Spleen (tissue), 11 donors: ENCODE measurements at regions not wholly inside any gene's neighbourhood (a gene's known extent, or its start where the extent isn't known, plus 50 kb on each side); places are given as distances from the start of the nearest gene placed in this dataset.

Source experiments
- DNase-seq: peaks from one replicate; pipeline ENCODE4 v3.0.0-alpha.2; 2020
- H3K27ac ChIP-seq, 8 donors: fragments of 200-600 bp; sonication (generic) in 7 of 8; 1 replicate in 4 of 8; 2 replicates in 4 of 8; pipeline versions ENCODE4 v1.5.0 to v1.8.0; 2016 to 2021; ENCODE audit warnings: inconsistent platforms in 4 of 8, mild to moderate bottlenecking in 4 of 8, moderate library complexity in 1 of 8
- H3K27me3 ChIP-seq, 7 donors: fragments of 200-600 bp; sonication (generic) in 6 of 7; replicated peaks in 1 of 7; 1 replicate in 4 of 7; 2 replicates in 3 of 7; pipeline versions ENCODE4 v1.5.0 to v1.8.0; 2016 to 2021; ENCODE audit warnings: inconsistent platforms in 3 of 7, mild to moderate bottlenecking in 1 of 7
- H3K36me3 ChIP-seq, 6 donors: fragments of 200-600 bp; sonication (generic) in 5 of 6; 1 replicate in 4 of 6; 2 replicates in 2 of 6; pipeline versions ENCODE4 v1.5.0 to v1.8.0; 2016 to 2021; ENCODE audit warnings: inconsistent platforms in 2 of 6
- H3K4me1 ChIP-seq, 6 donors: fragments of 200-600 bp; sonication (generic) in 5 of 6; 1 replicate in 3 of 6; 2 replicates in 3 of 6; pipeline versions ENCODE4 v1.5.0 to v1.8.0; 2016 to 2021; ENCODE audit warnings: inconsistent platforms in 3 of 6
- H3K4me3 ChIP-seq, 8 donors: fragments of 200-600 bp; sonication (generic) in 7 of 8; 1 replicate in 4 of 8; 2 replicates in 4 of 8; pipeline versions ENCODE4 v1.5.0 to v1.8.0; 2016 to 2021; ENCODE audit warnings: inconsistent platforms in 4 of 8, mild to moderate bottlenecking in 4 of 8, moderate library complexity in 2 of 8
- H3K9me3 ChIP-seq, 8 donors: fragments of 200-600 bp; sonication (generic) in 7 of 8; 1 replicate in 4 of 8; 2 replicates in 4 of 8; pipeline versions ENCODE4 v1.5.0 to v1.8.0; 2016 to 2021; ENCODE audit warnings: inconsistent platforms in 4 of 8
- CTCF ChIP-seq, 11 experiments: fragments of 200-600 bp in 7 of 11; fragments of 450-650 bp in 4 of 11; sonication (generic) in 4 of 11; IDR thresholded peaks in 8 of 11; conservative IDR thresholded peaks in 3 of 11; 1 replicate in 7 of 11; 2 replicates in 4 of 11; pipeline versions ENCODE4 v1.4.0 to v1.8.0; 2016 to 2021; ENCODE audit warnings: antibody characterized with exemption in 11 of 11, inconsistent platforms in 4 of 11, mild to moderate bottlenecking in 1 of 11
- POLR2A ChIP-seq, 3 donors: fragments of 450-650 bp; IDR thresholded peaks; one replicate each; pipeline ENCODE4 v1.5.1; 2017; ENCODE audit warnings: antibody characterized with exemption in 3 of 3, mild to moderate bottlenecking in 1 of 3
- POLR2AphosphoS5 ChIP-seq, 3 donors: sonication (generic); formaldehyde crosslinking; IDR thresholded peaks; one replicate each; pipeline ENCODE4 v1.5.1; 2017; ENCODE audit warnings: antibody characterized with exemption in 3 of 3
- WGBS, 5 donors: extraction: QIAGEN DNeasy Blood & Tissue Kit in 3 of 5; methylation state at CpG; one replicate each; pipeline versions ENCODE4 v1.1.5 to v1.1.7; 2013 to 2018; 5-methylcytosine and 5-hydroxymethylcytosine counted together
- intact Hi-C: fragments of 100-400 bp; cut with DNase I; formaldehyde crosslinking; loops from one replicate; pipeline ENCODE4 v1.15.0; 2023; ENCODE audit warnings: low total_unique reads
- donor health status: healthy with polysubstance abuse.
- donor health status: DM: no; HTN: no; CAD: no; lungs with moderate emphysema.
- donor health status: DM: no; HTN: no; CAD: no.
- donor health status: Bipolar disorder and iron deficiency.
- donor health status: healthy.
- donor health status: DM: no; HTN: no; CAD: no.
- donor health status: DM: yes; HTN: yes; CAD: no.

DNA sequence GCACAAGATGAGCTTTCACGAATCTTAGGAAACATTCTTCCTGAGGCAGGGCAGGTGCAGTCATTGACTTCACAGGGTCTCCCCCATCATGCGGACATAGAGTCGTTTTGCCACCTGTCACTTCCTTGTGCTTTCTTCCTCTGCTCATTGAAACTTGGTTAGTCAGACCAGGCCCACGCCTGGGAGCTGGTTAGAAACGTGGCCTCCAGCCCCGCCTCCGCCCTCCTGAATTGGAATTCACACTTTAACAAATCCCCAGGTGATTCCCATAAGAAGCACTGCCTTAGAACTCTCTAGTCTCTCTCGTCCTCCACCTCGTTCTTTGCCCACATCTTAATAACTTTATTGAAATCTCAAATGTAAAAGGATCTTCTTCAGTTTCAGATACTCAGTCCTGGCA, 265.5 kb upstream of the FZD8 start:
- WGBS, 5 donors = 67 to 79% (median 75%) methylated on average over 9 of the region's 9 CpGs
- Histone ChIP-seq H3K4me1 (no peaks in the 10 kb centered on the region), H3K36me3 (no peaks in the 10 kb centered on the region), H3K4me3 (no peak overlapping the region), H3K27ac (no peak overlapping the region), H3K9me3 (peaks cover 0 to 4% (median 0%) of the 10 kb centered on the region in 8 donors), H3K27me3 (no peaks in the 10 kb centered on the region)
- TF ChIP-seq CTCF (IDR thresholded peaks at IDR 0.05 in 8 of 11, conservative IDR thresholded peaks at IDR 0.05 in 3 of 11) = no peak
- TF ChIP-seq POLR2A (IDR thresholded peaks at IDR 0.05) = no peak
- TF ChIP-seq POLR2AphosphoS5 (IDR thresholded peaks at IDR 0.05) = no peak
- intact Hi-C loops = no loop called here
- no peak for DNase-seq

DNA sequence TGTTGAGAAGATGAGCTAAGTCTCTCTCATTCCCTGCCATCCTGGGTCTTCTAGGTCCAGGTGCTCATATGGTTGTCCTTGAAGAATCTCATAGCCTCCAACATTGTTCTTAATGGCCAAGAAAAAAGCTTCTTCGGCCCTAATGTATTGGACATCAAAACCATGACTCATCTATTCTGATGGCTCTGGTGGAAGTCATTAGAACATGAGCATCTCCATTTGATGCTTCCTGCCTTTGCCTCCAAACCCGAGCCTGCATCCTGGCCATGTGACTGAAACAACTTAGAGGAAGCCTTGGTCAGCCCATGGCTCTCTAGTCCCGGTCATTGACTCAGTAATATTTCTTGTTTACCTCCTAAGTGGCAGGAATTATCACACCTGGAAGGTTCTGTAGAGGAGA, 264.1 kb upstream of the FZD8 start:
- H3K27ac ChIP-seq = no peak overlapping the region
- no peaks in the 10 kb centered on the region for H3K27me3 ChIP-seq
- TF ChIP-seq CTCF (IDR thresholded peaks at IDR 0.05 in 8 of 11, conservative IDR thresholded peaks at IDR 0.05 in 3 of 11) = no peak
- no peak for TF ChIP-seq POLR2A (IDR thresholded peaks at IDR 0.05)
- TF ChIP-seq POLR2AphosphoS5 (IDR thresholded peaks at IDR 0.05) = no peak
- intact Hi-C loops = no loop called here
- no peak for DNase-seq
- WGBS, 5 donors = 66 to 72% (median 70%) methylated on average over 3 of the region's 3 CpGs
- no peak overlapping the region for H3K4me3 ChIP-seq
- no peaks in the 10 kb centered on the region for H3K4me1 ChIP-seq
- peaks cover 0 to 4% (median 0%) of the 10 kb centered on the region in 8 donors for H3K9me3 ChIP-seq
- no peaks in the 10 kb centered on the region for H3K36me3 ChIP-seq

- Histone ChIP-seq H3K4me1 (no peaks in the 10 kb centered on the region), H3K27ac (no peak overlapping the region), H3K9me3 (peaks cover 0 to 4% (median 0%) of the 10 kb centered on the region in 8 donors), H3K27me3 (peaks cover 0 to 7% (median 0%) of the 10 kb centered on the region in 7 donors), H3K36me3 (no peaks in the 10 kb centered on the region), H3K4me3 (no peak overlapping the region)
- WGBS, 5 donors = 85 to 93% (median 89%) methylated on average over 7 of the region's 7 CpGs
- TF ChIP-seq CTCF (IDR thresholded peaks at IDR 0.05 in 8 of 11, conservative IDR thresholded peaks at IDR 0.05 in 3 of 11) (no peak), POLR2AphosphoS5 (IDR thresholded peaks at IDR 0.05) (no peak)
- DNase-seq = no peak
- intact Hi-C loops = no loop called here
Observed at GRCh38 chr10:35903021-35903420, 260.9 kb upstream of the FZD8 start.

DNA sequence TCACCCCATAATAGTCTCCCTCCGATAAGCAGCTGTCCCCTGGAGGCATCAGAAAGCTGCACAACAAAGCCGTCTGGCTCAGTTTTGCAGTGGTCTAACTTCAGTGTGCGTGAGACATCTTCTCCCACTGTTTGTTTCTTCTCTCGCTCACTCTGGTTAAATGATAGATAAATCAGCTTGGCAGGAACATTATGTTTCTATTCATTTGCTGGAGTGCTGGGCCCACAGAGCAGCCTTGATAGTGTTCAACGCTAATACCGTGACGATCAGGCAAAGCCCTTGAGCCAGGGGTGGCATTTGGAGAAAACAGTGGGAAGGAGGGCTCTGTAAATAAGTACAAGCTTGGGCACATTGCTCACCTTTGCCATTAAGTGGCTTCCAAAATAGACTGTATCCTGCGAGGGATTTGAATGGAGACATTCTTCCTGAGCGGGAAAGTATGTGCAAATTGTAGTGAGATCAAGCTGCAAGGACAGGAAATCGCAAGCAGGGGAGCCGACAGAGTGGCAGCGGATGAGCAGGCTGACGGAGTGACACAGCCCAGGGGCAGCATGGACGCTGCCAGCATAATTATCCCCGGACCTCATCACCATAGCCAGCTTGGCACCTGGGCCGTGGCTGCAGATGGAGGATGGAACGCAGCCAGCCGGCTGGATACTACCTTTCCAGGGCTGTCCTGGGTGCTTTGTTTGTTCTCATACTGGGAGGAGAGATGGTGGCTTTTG, 256.8 kb upstream of the FZD8 start:
- 68 to 77% (median 74%) methylated on average over 17 to 18 of the region's 18 CpGs for WGBS, 5 donors
- Histone ChIP-seq H3K27ac (no peak overlapping the region), H3K4me3 (no peak overlapping the region), H3K36me3 (no peaks in the 10 kb centered on the region), H3K4me1 (no peaks in the 10 kb centered on the region), H3K9me3 (peaks cover 0 to 6% (median 0%) of the 10 kb centered on the region in 8 donors), H3K27me3 (peaks cover 0 to 7% (median 0%) of the 10 kb centered on the region in 7 donors)
- DNase-seq = no peak
- intact Hi-C loops = no loop called here
- TF ChIP-seq CTCF (IDR thresholded peaks at IDR 0.05 in 8 of 11, conservative IDR thresholded peaks at IDR 0.05 in 3 of 11) (no peak), POLR2AphosphoS5 (IDR thresholded peaks at IDR 0.05) (no peak), POLR2A (IDR thresholded peaks at IDR 0.05) (no peak)
